ENCODE measurements at regions not wholly inside any gene's neighbourhood (a gene's known extent, or its start where the extent isn't known, plus 50 kb on each side); places are given as distances from the start of the nearest gene placed in this dataset.

DNA sequence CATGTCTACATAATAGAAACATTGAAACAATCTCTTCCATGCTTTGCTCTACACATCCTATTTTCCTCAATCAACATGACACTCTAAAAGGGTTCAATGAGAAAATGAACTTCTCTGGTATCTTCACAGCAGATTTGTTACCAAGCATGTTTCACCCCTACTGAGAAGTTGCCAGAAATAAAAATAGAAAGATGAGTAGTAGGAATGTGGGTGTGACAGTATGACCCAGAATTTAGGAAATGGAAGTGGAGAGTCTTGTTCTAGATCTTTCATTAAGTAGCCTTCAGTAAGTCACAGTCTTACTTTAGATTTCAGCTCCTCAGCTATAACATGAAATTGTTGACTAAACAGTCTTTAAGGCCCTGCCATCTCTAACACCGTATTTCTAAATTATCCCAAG lies 581.8 kb downstream of the EFNA5 start:
- DNase-seq (ENCODE audit: low read depth) (no peak), FAIRE-seq (no peak)
- Histone ChIP-seq H3K4me1 (ENCODE audit: insufficient read depth, low read length) (no peaks in the 10 kb centered on the region), H3K79me2 (ENCODE audit: insufficient read depth, low read length) (no peaks in the 10 kb centered on the region), H3K4me3 (ENCODE audit: insufficient read depth, low read depth, low read length) (no peak overlapping the region), H2AFZ (ENCODE audit: low read depth, low read length) (no peak overlapping the region), H3K9me3 (ENCODE audit: insufficient read depth, low read depth, low read length) (no peaks in the 10 kb centered on the region), H3K27me3 (ENCODE audit: insufficient read depth, low read length) (no peaks in the 10 kb centered on the region), H4K20me1 (ENCODE audit: insufficient read depth, low read length) (no peaks in the 10 kb centered on the region), H3K36me3 (ENCODE audit: insufficient read depth, low read length) (no peaks in the 10 kb centered on the region), H3K9ac (ENCODE audit: low read length) (no peak overlapping the region), H3K27ac (ENCODE audit: low read depth, low read length) (no peak overlapping the region), H3K4me2 (ENCODE audit: low read length) (no peak overlapping the region)
- peaks cover 12% of the 10 kb centered on the region for H3K4me1 Mint-ChIP-seq (ENCODE audit: low read depth, unreplicated experiment)
- H3K36me3 Mint-ChIP-seq (ENCODE audit: low read depth, unreplicated experiment) = no peaks in the 10 kb centered on the region
- no peak overlapping the region for H3K27ac Mint-ChIP-seq (ENCODE audit: unreplicated experiment)
- H3K27me3 Mint-ChIP-seq (ENCODE audit: low read depth, unreplicated experiment) = no peaks in the 10 kb centered on the region
- H3K4me3 Mint-ChIP-seq (ENCODE audit: unreplicated experiment) = no peak overlapping the region
- H3K9me3 Mint-ChIP-seq (ENCODE audit: unreplicated experiment) = peaks cover 2% of the 10 kb centered on the region
- no peak for TF ChIP-seq EZH2 (IDR thresholded peaks at IDR 0.05; ENCODE audit: insufficient read depth, low read length)
- TF ChIP-seq, protein P1, sequence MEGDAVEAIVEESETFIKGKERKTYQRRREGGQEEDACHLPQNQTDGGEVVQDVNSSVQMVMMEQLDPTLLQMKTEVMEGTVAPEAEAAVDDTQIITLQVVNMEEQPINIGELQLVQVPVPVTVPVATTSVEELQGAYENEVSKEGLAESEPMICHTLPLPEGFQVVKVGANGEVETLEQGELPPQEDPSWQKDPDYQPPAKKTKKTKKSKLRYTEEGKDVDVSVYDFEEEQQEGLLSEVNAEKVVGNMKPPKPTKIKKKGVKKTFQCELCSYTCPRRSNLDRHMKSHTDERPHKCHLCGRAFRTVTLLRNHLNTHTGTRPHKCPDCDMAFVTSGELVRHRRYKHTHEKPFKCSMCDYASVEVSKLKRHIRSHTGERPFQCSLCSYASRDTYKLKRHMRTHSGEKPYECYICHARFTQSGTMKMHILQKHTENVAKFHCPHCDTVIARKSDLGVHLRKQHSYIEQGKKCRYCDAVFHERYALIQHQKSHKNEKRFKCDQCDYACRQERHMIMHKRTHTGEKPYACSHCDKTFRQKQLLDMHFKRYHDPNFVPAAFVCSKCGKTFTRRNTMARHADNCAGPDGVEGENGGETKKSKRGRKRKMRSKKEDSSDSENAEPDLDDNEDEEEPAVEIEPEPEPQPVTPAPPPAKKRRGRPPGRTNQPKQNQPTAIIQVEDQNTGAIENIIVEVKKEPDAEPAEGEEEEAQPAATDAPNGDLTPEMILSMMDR (IDR thresholded peaks at IDR 0.05; ENCODE audit: insufficient read depth, low read depth, low read length) = no peak

DNA sequence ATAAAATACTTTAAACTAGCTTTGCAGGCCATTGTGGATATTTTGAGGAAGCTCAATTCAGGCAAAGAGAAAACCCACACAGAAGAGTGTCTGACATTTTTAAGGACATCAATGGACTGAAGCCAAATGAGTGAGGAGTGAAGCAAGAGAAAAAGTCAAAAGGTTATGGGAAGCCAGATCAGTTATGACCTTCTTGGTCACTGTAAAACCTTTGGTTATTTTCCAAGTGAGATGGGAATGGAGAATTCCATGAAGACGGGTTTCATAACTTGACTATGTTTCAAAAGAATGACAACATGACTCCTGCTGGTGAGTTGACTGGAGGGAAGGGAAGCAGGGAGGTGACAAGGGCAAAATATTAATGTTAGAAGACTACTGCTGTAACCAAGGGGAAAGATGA lies 585.2 kb downstream of the EFNA5 start:
- H3K36me3 Mint-ChIP-seq (ENCODE audit: low read depth, unreplicated experiment) = no peaks in the 10 kb centered on the region
- Histone ChIP-seq H3K9me3 (ENCODE audit: insufficient read depth, low read depth, low read length) (no peaks in the 10 kb centered on the region), H3K4me3 (ENCODE audit: insufficient read depth, low read depth, low read length) (no peak overlapping the region), H3K27me3 (ENCODE audit: insufficient read depth, low read length) (no peaks in the 10 kb centered on the region), H2AFZ (ENCODE audit: low read depth, low read length) (no peak overlapping the region), H3K4me1 (ENCODE audit: insufficient read depth, low read length) (no peaks in the 10 kb centered on the region), H3K36me3 (ENCODE audit: insufficient read depth, low read length) (no peaks in the 10 kb centered on the region), H3K79me2 (ENCODE audit: insufficient read depth, low read length) (no peaks in the 10 kb centered on the region), H3K27ac (ENCODE audit: low read depth, low read length) (no peak overlapping the region), H3K4me2 (ENCODE audit: low read length) (no peak overlapping the region), H3K9ac (ENCODE audit: low read length) (no peak overlapping the region), H4K20me1 (ENCODE audit: insufficient read depth, low read length) (no peaks in the 10 kb centered on the region)
- TF ChIP-seq EZH2 (IDR thresholded peaks at IDR 0.05; ENCODE audit: insufficient read depth, low read length) = no peak
- TF ChIP-seq, protein P1 (IDR thresholded peaks at IDR 0.05; ENCODE audit: insufficient read depth, low read depth, low read length) = no peak
- H3K9me3 Mint-ChIP-seq (ENCODE audit: unreplicated experiment) = no peaks in the 10 kb centered on the region
- H3K4me3 Mint-ChIP-seq (ENCODE audit: unreplicated experiment) = no peak overlapping the region
- no peaks in the 10 kb centered on the region for H3K27me3 Mint-ChIP-seq (ENCODE audit: low read depth, unreplicated experiment)
- peaks cover 12% of the 10 kb centered on the region for H3K4me1 Mint-ChIP-seq (ENCODE audit: low read depth, unreplicated experiment)
- no peak for DNase-seq (ENCODE audit: low read depth)
- H3K27ac Mint-ChIP-seq (ENCODE audit: unreplicated experiment) = no peak overlapping the region
- no peak for FAIRE-seq

DNA sequence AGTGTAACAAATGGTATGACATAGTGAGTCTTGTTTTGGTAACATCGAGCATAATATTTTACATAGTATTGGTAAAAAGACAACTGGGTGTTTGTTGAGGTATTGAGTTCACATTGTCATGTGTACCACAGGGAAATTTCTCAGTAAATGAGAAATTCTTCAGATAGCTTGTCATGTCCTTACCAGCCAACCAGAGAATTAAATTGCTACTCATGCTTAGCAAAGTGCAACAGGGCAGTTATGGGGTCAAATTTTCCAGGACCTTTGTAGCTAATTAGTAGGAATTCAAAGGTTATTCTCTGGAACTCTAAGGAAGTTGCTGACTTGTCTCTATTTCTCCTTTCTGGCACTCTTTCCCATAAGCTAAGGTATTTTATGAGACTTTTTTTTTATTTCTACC lies 595.7 kb downstream of the EFNA5 start:
- FAIRE-seq (no peak), DNase-seq (ENCODE audit: low read depth) (no peak)
- no peak overlapping the region for H3K4me3 Mint-ChIP-seq (ENCODE audit: unreplicated experiment)
- H3K36me3 ChIP-seq (ENCODE audit: insufficient read depth, low read length) = no peaks in the 10 kb centered on the region
- no peak overlapping the region for H3K9ac ChIP-seq (ENCODE audit: low read length)
- H3K4me1 ChIP-seq (ENCODE audit: insufficient read depth, low read length) = no peaks in the 10 kb centered on the region
- H2AFZ ChIP-seq (ENCODE audit: low read depth, low read length) = no peak overlapping the region
- H3K9me3 Mint-ChIP-seq (ENCODE audit: unreplicated experiment) = peaks cover 13% of the 10 kb centered on the region
- H3K79me2 ChIP-seq (ENCODE audit: insufficient read depth, low read length) = no peaks in the 10 kb centered on the region
- H3K9me3 ChIP-seq (ENCODE audit: insufficient read depth, low read depth, low read length) = no peaks in the 10 kb centered on the region
- no peak overlapping the region for H3K4me2 ChIP-seq (ENCODE audit: low read length)
- H3K4me1 Mint-ChIP-seq (ENCODE audit: low read depth, unreplicated experiment) = peaks cover 12% of the 10 kb centered on the region
- H3K27ac ChIP-seq (ENCODE audit: low read depth, low read length) = no peak overlapping the region
- TF ChIP-seq EZH2 (IDR thresholded peaks at IDR 0.05; ENCODE audit: insufficient read depth, low read length) = no peak
- TF ChIP-seq, protein P1 (IDR thresholded peaks at IDR 0.05; ENCODE audit: insufficient read depth, low read depth, low read length) = no peak
- H4K20me1 ChIP-seq (ENCODE audit: insufficient read depth, low read length) = no peaks in the 10 kb centered on the region
- H3K4me3 ChIP-seq (ENCODE audit: insufficient read depth, low read depth, low read length) = no peak overlapping the region
- no peaks in the 10 kb centered on the region for H3K27me3 Mint-ChIP-seq (ENCODE audit: low read depth, unreplicated experiment)
- no peaks in the 10 kb centered on the region for H3K27me3 ChIP-seq (ENCODE audit: insufficient read depth, low read length)
- no peak overlapping the region for H3K27ac Mint-ChIP-seq (ENCODE audit: unreplicated experiment)
- H3K36me3 Mint-ChIP-seq (ENCODE audit: low read depth, unreplicated experiment) = no peaks in the 10 kb centered on the region

Data from astrocyte (in vitro differentiated cells and primary cell).